K562 (cell line): ENCODE measurements at regions not wholly inside any gene's neighbourhood (a gene's known extent, or its start where the extent isn't known, plus 50 kb on each side); places are given as distances from the start of the nearest gene placed in this dataset.
"Not testable (repeated sequence)": the region's sequence is repeated elsewhere in the genome, so short reads cannot be mapped to it uniquely, and the experiment has no call there.

Source experiments
- ATAC-seq: fragments of 200-7000 bp; cut with Tn5 transposase; 3 replicates; pipeline ENCODE4 v1.9.1; 2020; ENCODE audit warnings: moderate library complexity
- BruUV-seq: library from RNA; stranded (reverse); fragments of 400-500 nt; replicated peaks from 2 replicates; lab custom pipeline; 2021; lab: Mats Ljungman, UMichigan
- CTCF ChIA-PET: fragments of 300-600 bp; formaldehyde crosslinking; extraction: SDS; loops from one replicate; lab custom pipeline; 2021; ENCODE audit warnings: low intra/inter-chr PET ratio; lab: Yijun Ruan, JAX
- POLR2A ChIA-PET: fragments of 300-600, 350-650 bp; sonication (Branson Sonifier 250); formaldehyde crosslinking; extraction: SDS; loops from one replicate; lab custom pipeline; 2021; ENCODE audit warnings: antibody characterized with exemption, inconsistent platforms; lab: Yijun Ruan, JAX
- DNase-seq, 4 experiments: peaks; one replicate each; pipeline versions ENCODE4 v3.0.0 to v3.0.0-alpha.2; 2011 to 2018; ENCODE audit warnings: low spot score in 3 of 4, mixed read lengths in 3 of 4; ENCODE audit errors: extremely low read depth in 1 of 4
- FAIRE-seq: peaks from 2 replicates; lab custom pipeline; 2011; peaks lifted over from hg19 to GRCh38; lab: Jason Lieb, UNC
- H2AFZ ChIP-seq: 2 replicates; pipeline ENCODE4 v1.6.0; 2011; ENCODE audit warnings: low read depth, low read length, control low read depth, inconsistent platforms
- H3K27ac ChIP-seq: fragments of 200-600 bp; 3 replicates; pipeline ENCODE4 v1.8.0; 2011; ENCODE audit warnings: low read depth, mild to moderate bottlenecking, control low read depth, inconsistent platforms, low read length, moderate library complexity, mixed read lengths; ENCODE audit errors: extremely low read depth
- H3K27me3 ChIP-seq, 2 experiments: fragments of 300-600 bp in 1 of 2; 2 replicates in 1 of 2; 3 replicates in 1 of 2; pipeline versions ENCODE4 v1.6.0 to v1.8.0; 2011; ENCODE audit warnings: inconsistent platforms in 2 of 2, low read length in 2 of 2, mild to moderate bottlenecking in 1 of 2, mixed read lengths in 1 of 2, moderate library complexity in 1 of 2; ENCODE audit not compliant: control insufficient read depth in 2 of 2, insufficient read depth in 2 of 2
- H3K36me3 ChIP-seq: fragments of 300-600 bp; 3 replicates; pipeline ENCODE4 v1.8.0; 2011; ENCODE audit warnings: mild to moderate bottlenecking, low read length, inconsistent platforms; ENCODE audit not compliant: control insufficient read depth, insufficient read depth
- H3K4me1 ChIP-seq, 2 experiments: fragments of 200-600 bp in 1 of 2; replicated peaks in 1 of 2; 2 replicates in 1 of 2; 3 replicates in 1 of 2; pipeline versions ENCODE4 v1.5.1 to v1.8.0; 2011; ENCODE audit warnings: inconsistent platforms in 2 of 2, low read length in 2 of 2, mild to moderate bottlenecking in 1 of 2, mixed read lengths in 1 of 2, moderate library complexity in 1 of 2; ENCODE audit not compliant: control insufficient read depth in 2 of 2, insufficient read depth in 2 of 2
- H3K4me2 ChIP-seq: 2 replicates; pipeline ENCODE4 v1.6.1; 2011; ENCODE audit warnings: low read length, control low read depth, inconsistent platforms, mixed read lengths; ENCODE audit not compliant: insufficient read depth
- H3K4me3 ChIP-seq: fragments of 200-600 bp; sonication (generic), shearing (Covaris generic); 2 replicates; pipeline ENCODE4 v1.5.1; 2016; ENCODE audit warnings: control low read depth, inconsistent platforms
- H3K79me2 ChIP-seq: fragments of 200-600 bp; 3 replicates; pipeline ENCODE4 v1.8.0; 2011; ENCODE audit warnings: low read length, inconsistent platforms; ENCODE audit not compliant: control insufficient read depth, insufficient read depth
- H3K9ac ChIP-seq, 2 experiments: 2 replicates each; pipeline versions ENCODE4 v1.6.0 to v1.6.1; 2011; ENCODE audit warnings: low read depth in 2 of 2, low read length in 2 of 2, control low read depth in 1 of 2, inconsistent platforms in 1 of 2, mild to moderate bottlenecking in 1 of 2, mixed read lengths in 1 of 2; ENCODE audit not compliant: insufficient read depth in 1 of 2
- H3K9me1 ChIP-seq: one replicate; pipeline ENCODE4 v1.6.0; 2011; ENCODE audit warnings: inconsistent platforms, mild to moderate bottlenecking, low read length, moderate library complexity; ENCODE audit not compliant: control insufficient read depth, insufficient read depth
- H3K9me3 ChIP-seq: replicated peaks from 2 replicates; pipeline ENCODE4 v1.5.1; 2011; ENCODE audit warnings: low read depth, low read length, inconsistent platforms; ENCODE audit not compliant: control insufficient read depth, insufficient read depth
- H4K20me1 ChIP-seq: replicated peaks from 2 replicates; pipeline ENCODE4 v1.6.1; 2011; ENCODE audit warnings: low read length, inconsistent platforms, mixed read lengths; ENCODE audit not compliant: control insufficient read depth, insufficient read depth
- CBX8 ChIP-seq: fragments of 200-600 bp; sonication (generic); IDR thresholded peaks from 2 replicates; pipeline ENCODE4 v1.6.1; 2012; ENCODE audit warnings: borderline replicate concordance, mixed run types, low read depth, mild to moderate bottlenecking, moderate library complexity, mixed read lengths, low read length, control low read depth, inconsistent platforms; ENCODE audit not compliant: poor library complexity, severe bottlenecking; ENCODE audit errors: extremely low read depth
- WGBS: fragments of 100-300 bp; shearing (Covaris generic); methylation state at CpG from one replicate; pipeline ENCODE4 v1.1.6; 2016; ENCODE audit warnings: low coverage, mixed read lengths; ENCODE audit not compliant: insufficient coverage; ENCODE audit errors: missing lambda C conversion rate; 5-methylcytosine and 5-hydroxymethylcytosine counted together
- in situ Hi-C: fragments of 300-500 bp; cut with MboI; formaldehyde crosslinking; loops from 4 replicates; pipeline ENCODE4 v1.15.0; 2018; ENCODE audit warnings: inconsistent platforms, mixed read lengths
- intact Hi-C: fragments of 100-400 bp; cut with micrococcal nuclease; formaldehyde crosslinking; loops from 2 replicates; pipeline ENCODE4 v1.14.2; 2022

GRCh38 chr7:6882321-6882721 is 56.2 kb upstream of the CCZ1B start:
- intact Hi-C loops: not testable (repeated sequence)

GRCh38 chr7:6883756-6884155 is 57.7 kb upstream of the CCZ1B start:
- WGBS: 0% methylated on average over 6 of the region's 10 CpGs
- H3K4me1 ChIP-seq, FAIRE-seq, POLR2A ChIA-PET, DNase-seq, H3K9ac ChIP-seq, H2AFZ ChIP-seq, H3K9me3 ChIP-seq, CTCF ChIA-PET, H3K79me2 ChIP-seq, H4K20me1 ChIP-seq, H3K27ac ChIP-seq, H3K4me3 ChIP-seq, BruUV-seq, H3K36me3 ChIP-seq, ATAC-seq, intact Hi-C loops, in situ Hi-C loops, H3K4me2 ChIP-seq, H3K9me1 ChIP-seq: not testable (repeated sequence)
- peaks cover 7 to 13% of the 10 kb centered on the region in 2 experiments; a peak in 4 of 5 replicates for H3K27me3 ChIP-seq

More at GRCh38 chr7:6882321-6882721, 56.2 kb upstream of the CCZ1B start:
- H3K4me1 ChIP-seq, BruUV-seq, H3K4me3 ChIP-seq, CTCF ChIA-PET, ATAC-seq, H2AFZ ChIP-seq, H3K4me2 ChIP-seq, H3K27ac ChIP-seq, in situ Hi-C loops, H4K20me1 ChIP-seq, H3K9ac ChIP-seq, FAIRE-seq, H3K9me1 ChIP-seq, POLR2A ChIA-PET, DNase-seq, H3K36me3 ChIP-seq, H3K79me2 ChIP-seq, H3K9me3 ChIP-seq: not testable (repeated sequence)
- peaks cover 7 to 13% of the 10 kb centered on the region in 2 experiments; a peak in 4 of 5 replicates for H3K27me3 ChIP-seq
- WGBS: under 1% methylated on average over 8 of the region's 8 CpGs
- TF ChIP-seq CBX8: peak; percentile 47
